ENCODE measurements at regions not wholly inside any gene's neighbourhood (a gene's known extent, or its start where the extent isn't known, plus 50 kb on each side); places are given as distances from the start of the nearest gene placed in this dataset.

- DNase-seq = no peak
Observed at GRCh38 chrX:5278908-5279307, 949.8 kb downstream of the NLGN4X start.

- no peak for DNase-seq
Observed at GRCh38 chrX:5265324-5265850, 963.3 kb downstream of the NLGN4X start.

- no peak for DNase-seq
Observed at GRCh38 chrX:5250106-5250505, 978.6 kb downstream of the NLGN4X start.

- DNase-seq = no peak
Observed at GRCh38 chrX:5242091-5242790, 986.4 kb downstream of the NLGN4X start.

GRCh38 chrX:5236749-5237148 lies 991.9 kb downstream of the NLGN4X start:
- DNase-seq = no peak

- DNase-seq = no peak
Observed at GRCh38 chrX:5236096-5236495, 992.6 kb downstream of the NLGN4X start.

- DNase-seq = no peak
Observed at GRCh38 chrX:5233830-5234229, 994.8 kb downstream of the NLGN4X start.

GRCh38 chrX:5220421-5220820 lies 1008.2 kb downstream of the NLGN4X start:
- DNase-seq = no peak

GRCh38 chrX:5194806-5195205 lies 1033.9 kb downstream of the NLGN4X start:
- no peak for DNase-seq

- DNase-seq = no peak
Observed at GRCh38 chrX:5180135-5180741, 1048.4 kb downstream of the NLGN4X start.

GRCh38 chrX:5176766-5177165 lies 1051.9 kb downstream of the NLGN4X start:
- no peak for DNase-seq

- no peak for DNase-seq
Observed at GRCh38 chrX:5163663-5164062, 1065.0 kb downstream of the NLGN4X start.

GRCh38 chrX:5155301-5155700 lies 1073.4 kb downstream of the NLGN4X start:
- no peak for DNase-seq

GRCh38 chrX:5145957-5146356 lies 1082.7 kb downstream of the NLGN4X start:
- no peak for DNase-seq

- DNase-seq = no peak
Observed at GRCh38 chrX:5142644-5143043, 1086.0 kb downstream of the NLGN4X start.

GRCh38 chrX:5122181-5122678 lies 1106.4 kb downstream of the NLGN4X start:
- DNase-seq = no peak

- DNase-seq = no peak
Observed at GRCh38 chrX:5117816-5118215, 1110.9 kb downstream of the NLGN4X start.

- no peak for DNase-seq
Observed at GRCh38 chrX:5113128-5113527, 1115.5 kb downstream of the NLGN4X start.

GRCh38 chrX:5100004-5100403 lies 1128.7 kb downstream of the NLGN4X start:
- DNase-seq = no peak

- DNase-seq = no peak
Observed at GRCh38 chrX:5086388-5086787, 1142.3 kb downstream of the NLGN4X start.

GRCh38 chrX:5084279-5084678 lies 1144.4 kb downstream of the NLGN4X start:
- no peak for DNase-seq

GRCh38 chrX:5082705-5083104 lies 1146.0 kb downstream of the NLGN4X start:
- DNase-seq = no peak

GRCh38 chrX:5080791-5081190 lies 1147.9 kb downstream of the NLGN4X start:
- DNase-seq = no peak

GRCh38 chrX:5068550-5068949 lies 1160.1 kb downstream of the NLGN4X start:
- no peak for DNase-seq

GRCh38 chrX:5057786-5058185 lies 1170.9 kb downstream of the NLGN4X start:
- DNase-seq = no peak

Measured in kidney glomerular epithelial cell (primary cell).